NCI-H128 (cell line): ENCODE measurements at regions not wholly inside any gene's neighbourhood (a gene's known extent, or its start where the extent isn't known, plus 50 kb on each side); places are given as distances from the start of the nearest gene placed in this dataset.

Experiments
- DNase-seq: peaks from one replicate; lab custom pipeline; 2025; ENCODE audit not compliant: unreplicated experiment; lab: John Stamatoyannopoulos, UW

DNA sequence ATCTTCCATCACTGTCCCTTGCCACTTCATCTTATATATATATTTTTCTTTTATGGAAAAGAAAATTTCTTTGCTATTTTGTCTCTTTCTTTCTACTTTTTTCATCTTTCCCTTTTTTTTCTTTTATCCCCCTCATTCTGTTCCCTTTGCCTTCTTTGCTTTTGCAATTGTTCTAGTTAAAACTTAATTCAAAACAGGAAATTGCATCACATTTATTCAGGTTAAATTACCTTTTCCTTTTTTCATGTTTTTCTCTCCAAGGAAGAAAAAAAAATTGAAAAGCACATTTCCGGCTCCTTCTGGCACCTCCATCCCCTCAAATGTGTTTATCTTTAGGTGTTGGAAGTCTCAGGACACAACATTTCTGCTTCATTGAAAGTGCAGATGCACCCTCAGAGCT lies 176.9 kb downstream of the FGF1 start:
- no peak for DNase-seq

DNA sequence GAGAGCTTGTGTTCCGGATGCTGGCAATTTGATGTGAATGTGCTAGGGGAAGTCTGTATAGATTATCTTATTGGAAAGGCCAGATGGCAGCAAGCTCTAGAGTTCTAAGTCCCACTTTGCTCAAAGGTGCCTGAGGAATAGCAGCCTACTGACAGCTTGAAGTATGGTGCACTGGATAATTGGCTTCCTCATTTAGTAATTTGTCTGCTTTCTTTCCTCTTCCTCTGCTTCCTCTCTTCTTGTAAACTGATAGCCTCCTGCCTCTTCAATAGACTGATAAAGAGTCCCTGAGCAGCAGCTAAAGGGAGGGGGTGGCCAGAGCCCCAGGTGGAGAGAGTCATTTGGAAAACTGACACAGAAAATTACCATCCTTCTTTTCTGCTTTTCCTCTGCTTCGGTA lies 177.3 kb downstream of the FGF1 start:
- DNase-seq: no peak

DNA sequence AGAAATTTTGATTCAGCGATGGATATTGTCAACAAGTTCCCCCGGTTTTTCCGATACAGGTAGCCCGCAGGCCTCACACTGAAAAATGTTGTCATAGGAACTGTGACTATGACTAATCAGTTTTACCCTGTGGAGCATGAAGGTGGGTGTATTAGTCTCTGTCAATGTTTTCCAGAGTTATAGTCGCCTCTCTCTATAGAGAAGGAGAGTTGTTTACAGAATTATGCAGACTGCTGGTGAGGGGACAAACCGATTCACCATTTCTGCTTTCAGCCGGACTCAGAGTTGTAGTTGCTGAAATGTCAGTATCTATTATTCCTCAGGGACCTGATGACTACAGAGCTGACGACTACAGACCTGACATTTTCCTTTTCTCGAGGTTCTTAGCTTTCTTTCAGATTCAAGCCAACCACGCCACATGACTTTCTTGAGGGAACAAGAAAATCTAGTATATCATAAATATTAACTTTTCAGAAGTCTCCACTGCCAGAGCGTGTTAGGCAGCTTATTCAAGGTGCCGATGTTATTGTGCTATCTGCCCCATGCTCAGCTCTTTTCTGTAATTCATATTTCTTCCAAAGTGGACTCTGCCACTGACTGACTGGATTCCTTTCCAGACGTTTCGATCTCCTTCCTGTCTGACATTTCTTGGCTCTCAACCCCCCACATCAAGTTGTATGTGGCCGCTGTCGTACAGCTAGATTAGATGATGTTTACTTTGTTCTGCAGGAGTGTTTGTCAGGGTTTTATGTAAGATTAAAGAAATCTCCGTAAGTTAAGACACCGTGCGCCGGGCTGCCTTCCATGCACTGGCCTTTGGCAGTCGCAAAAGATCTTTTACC lies 178.1 kb downstream of the FGF1 start:
- no peak for DNase-seq

DNA sequence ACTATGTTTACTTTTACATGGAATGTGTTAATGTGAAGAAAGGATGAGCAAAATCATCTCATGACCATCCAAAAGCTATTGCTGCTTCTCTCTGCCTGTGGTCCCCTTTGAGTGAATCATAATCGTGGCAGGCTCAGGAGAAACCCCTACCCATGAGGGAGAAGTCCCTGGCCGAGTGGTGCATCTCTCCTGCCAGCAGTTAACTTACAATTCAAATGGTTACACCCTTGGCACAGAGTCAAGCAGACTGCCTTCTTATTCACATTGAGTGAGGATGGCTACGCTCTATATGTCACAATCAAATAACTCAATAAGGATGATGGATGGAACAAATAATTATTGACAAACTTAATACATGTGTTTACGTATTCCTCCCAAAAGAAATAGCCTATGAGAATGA lies 179.1 kb downstream of the FGF1 start:
- no peak for DNase-seq

DNA sequence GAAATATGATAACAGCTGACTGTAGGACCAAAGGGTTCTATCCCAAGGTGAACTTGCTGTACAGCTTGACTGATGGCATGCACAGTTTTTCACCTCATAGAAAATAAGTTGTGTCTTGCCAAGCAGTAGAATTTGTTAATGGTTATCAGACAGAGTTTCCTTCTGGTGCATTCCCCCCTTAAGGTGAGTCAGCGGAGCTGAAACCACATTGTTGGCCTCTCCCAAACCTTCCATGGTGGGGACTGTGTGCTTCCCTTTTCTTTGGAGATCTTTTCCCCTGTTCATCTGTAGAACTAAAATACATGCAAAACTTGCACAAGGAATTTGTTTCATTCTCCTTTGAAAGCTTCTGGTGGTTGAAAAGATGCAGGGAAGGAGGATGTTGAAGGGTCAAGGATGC lies 179.8 kb downstream of the FGF1 start:
- no peak for DNase-seq

DNA sequence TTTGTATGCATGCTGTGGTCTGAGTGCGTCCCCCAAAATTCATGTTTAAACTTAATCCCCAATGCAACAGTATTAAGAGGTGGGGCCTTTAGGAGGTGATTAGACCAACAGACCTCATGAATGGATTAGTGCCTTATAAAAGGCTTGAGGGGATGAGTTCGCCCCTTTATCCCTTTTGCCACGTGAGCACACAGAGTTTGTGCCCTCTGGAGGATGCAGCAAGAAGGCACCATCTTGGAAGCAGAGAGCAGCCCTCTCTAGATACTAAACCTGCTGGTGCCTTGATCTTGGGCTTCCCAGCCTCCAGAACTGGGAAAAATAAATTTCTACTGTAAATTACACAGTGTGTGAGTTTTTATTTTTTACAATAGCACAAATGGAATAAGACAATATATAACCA lies 177.1 kb upstream of the SPRY4 start:
- DNase-seq: no peak

DNA sequence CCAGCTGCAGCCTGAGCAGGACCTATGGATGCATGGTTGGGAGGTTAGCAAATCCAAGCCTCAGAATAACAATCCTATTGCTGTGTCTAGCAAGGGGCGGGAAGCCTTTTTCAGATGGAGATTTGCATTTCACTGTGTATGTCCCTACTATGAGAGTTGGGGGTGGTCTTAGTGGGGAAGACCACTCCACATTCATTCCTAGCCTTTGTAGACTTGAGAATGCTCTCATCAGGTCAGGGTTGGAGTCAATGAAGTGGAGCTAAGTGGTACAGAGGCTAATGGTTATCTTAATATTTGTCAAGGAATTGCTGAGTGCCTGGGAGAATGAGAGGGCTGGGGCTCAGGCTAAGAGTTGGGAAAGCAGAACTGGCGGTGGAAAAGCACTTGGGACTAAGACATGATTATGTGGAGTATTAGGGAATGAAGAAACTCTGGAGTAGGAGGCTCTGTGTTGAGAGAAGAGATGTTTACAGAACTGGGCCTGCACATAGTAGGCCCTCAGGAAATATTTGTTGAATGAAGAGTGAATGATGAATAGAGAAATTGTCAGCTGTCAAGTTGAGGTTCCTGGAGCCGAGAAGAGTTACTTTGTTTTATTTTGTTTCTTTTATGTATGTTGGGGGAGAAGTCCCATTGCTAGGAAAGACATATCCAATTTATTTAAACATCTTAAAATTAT lies 175.5 kb upstream of the SPRY4 start:
- DNase-seq: no peak

DNA sequence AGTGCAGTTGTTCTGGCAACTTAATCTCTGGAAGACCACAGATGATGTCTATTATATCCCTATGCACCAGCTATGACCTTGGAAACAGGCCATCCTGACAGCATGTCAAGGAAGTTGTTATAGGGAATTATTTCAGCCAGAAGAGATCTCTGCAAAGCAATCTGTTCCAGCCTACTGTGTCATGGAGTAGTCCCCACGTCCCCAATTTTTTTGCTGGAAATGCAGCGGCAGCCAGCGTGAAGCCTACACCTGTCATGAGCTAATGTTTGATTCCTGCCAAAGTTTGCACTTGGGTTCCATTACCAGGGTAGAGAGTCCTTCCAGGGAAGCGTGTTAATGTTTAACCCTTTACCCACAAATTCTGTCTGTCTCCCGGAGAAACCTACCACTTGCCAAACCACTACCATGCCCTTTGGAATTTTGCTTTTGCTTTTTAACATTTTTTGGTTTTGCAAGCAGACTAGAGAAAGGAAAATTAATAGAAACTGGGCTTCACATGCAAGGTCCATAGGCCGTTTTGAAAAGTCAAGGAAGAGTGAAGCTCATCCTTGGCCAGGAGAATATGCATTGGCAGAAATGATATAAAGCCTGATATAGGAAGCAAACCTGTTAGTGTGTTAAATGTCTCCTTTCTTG lies 174.9 kb upstream of the SPRY4 start:
- DNase-seq: no peak

DNA sequence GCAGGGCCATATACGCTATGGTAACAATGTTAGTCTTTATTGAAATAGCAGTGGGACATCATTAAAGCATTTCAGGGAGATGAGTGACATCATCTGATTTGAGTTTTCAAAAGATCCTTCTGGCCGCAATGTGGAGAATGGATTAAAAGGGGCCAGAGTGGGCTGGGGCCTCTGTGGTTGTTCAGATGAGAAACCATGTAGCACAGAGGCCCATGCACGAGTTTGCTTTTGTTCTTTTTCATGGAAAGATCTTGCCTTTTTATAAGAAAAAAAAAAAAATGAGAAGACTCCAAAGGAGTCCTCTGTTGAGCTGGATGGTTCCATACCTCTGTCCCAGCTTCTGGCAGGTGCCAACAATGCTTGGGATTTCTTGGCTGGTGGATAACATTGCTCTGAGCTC lies 173.5 kb upstream of the SPRY4 start:
- no peak for DNase-seq

DNA sequence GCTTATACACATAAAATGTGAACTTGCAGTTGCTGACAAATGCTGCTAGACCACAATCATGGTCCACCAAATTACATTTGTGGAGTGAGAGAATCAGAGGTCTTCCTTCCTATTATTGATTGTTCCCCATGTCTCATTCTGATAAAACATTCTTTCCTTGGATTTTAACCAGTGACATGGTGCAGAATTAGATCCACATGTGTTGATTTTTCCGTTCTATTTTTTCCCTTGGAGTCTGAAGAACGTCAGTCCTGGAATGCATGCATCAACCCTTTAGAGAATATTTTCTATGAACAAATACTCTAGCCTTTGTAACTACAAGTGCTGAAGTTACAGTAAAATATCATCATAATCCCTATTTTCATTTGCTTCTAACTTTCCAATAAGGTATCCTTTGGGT lies 170.7 kb upstream of the SPRY4 start:
- no peak for DNase-seq

DNA sequence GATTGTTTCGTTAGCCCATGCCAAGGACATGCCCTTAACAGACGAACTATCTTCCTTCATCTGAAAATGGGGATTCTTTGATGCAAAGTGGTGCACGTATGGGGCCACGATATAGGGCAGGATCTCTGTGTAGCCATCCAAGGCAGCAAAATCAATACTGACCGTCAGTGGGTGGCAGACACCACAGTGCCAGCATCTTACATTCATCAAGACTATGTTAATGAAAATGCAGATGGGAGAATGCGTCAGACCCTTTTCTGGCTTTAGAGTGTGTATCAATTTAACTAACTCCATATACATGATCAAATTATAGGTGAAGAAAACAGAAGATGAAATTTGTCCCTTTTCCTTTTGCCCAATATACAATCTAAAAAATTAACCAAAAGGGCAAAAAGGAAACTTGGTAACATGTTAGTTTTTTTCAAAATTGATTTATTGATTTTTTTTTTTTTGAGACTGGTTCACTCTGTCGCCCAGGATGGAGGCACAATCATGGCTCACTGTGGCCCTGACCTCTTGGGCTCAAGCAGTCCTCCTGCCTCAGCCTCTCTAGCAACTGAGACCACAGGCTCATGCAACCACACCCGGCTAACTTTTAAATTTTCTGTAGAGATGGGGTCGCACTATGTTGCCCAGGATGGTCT lies 169.2 kb upstream of the SPRY4 start:
- DNase-seq: no peak

DNA sequence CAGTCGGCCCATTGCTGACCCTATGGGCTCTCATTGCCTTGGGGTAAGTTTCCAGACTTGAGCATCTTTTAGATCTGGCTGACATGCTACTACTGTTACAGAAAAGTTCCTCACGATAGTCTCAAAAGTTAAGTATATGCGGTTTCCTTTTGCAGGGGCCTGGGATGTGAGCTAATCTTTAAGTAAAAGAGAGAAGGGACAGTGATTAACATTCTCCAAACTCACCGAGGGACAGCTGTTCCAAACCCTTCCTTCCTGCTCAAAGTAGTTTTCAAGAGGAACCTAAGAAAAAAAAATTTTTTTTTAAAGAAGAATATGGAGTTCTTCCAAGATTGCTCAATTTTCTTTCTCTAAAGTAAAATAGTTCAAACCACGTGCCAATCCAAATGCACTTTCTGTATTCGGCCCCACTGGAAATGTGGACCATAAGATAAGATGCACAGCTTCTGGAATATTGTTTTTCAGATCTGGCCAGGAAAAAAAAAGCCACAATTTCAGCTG lies 168.0 kb upstream of the SPRY4 start:
- DNase-seq: no peak

DNA sequence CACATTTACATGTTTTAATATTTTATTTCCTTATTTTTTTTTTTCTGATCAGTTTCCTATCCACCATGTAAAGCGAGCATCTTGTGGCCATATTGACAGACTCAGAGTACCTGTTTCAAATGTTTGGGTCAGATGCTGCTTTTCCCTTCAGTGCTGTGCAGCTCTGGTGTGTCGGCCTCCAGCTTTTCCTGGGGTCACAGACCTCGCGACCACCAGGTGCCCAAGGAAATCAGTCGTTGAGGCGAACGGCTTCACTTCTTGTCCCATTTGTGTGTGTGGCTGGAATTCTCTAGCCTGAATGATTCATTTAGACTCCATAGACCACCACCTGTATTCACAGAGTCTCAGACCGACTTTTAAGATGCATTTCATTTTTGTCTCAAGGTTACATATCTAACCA lies 166.9 kb upstream of the SPRY4 start:
- DNase-seq: no peak

DNA sequence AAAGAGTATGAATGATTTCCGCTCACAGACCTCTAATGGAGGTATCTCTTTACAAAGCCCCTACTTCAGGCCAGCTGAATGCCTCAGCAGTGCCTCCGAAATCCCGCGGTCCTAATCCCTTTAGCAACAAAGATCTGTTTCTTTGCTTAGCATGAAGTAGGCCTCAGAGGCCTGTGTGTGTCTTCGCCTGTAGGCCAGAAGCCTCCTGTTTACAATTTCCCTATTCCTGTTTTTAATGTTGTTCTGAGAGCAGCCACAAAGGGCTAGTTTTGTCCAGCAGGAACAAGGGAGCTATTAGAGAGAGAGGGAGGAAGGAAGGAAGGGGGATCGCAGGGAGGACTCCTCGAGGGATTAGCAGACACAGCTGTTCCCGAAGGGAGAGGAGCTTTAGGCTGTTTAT lies 166.4 kb upstream of the SPRY4 start:
- DNase-seq: peak; percentile 1

DNA sequence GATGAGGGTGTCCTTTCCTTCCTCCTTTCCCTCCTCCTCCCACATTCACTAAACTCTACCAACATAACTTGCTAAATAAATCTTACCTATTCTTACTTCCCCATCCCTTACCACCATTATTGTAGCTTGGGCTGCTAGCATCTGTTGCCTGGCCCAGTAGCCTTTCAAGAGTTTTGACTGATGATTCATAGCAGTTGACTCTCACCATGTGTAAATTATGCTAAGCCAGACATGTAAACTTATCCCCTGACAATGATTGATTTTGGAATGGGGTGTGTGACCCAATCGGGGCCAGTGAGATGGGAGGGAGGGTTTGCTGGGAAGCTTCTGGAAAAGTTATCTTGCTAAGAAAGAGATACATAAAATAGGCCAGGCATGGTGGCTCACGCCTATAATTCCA lies 161.8 kb upstream of the SPRY4 start:
- no peak for DNase-seq

DNA sequence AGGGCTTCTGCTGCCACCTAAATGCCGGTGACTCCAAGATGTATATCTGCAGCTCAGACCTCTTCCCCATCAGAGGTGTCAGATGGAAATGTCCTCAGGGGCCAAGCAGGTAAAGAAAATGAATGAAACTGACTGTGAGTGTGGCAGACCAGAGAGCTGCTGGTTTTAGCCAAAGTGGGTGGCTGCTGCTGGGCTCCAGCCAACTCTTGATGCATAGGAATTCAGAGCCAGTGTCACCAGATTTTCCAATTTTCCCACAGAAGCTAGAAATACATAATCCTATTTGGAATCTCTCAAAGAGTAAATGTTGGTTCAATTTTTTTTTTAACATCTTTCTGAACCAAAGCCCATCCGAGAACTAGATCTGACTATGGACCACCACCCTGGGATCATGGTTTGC lies 161.2 kb upstream of the SPRY4 start:
- no peak for DNase-seq

DNA sequence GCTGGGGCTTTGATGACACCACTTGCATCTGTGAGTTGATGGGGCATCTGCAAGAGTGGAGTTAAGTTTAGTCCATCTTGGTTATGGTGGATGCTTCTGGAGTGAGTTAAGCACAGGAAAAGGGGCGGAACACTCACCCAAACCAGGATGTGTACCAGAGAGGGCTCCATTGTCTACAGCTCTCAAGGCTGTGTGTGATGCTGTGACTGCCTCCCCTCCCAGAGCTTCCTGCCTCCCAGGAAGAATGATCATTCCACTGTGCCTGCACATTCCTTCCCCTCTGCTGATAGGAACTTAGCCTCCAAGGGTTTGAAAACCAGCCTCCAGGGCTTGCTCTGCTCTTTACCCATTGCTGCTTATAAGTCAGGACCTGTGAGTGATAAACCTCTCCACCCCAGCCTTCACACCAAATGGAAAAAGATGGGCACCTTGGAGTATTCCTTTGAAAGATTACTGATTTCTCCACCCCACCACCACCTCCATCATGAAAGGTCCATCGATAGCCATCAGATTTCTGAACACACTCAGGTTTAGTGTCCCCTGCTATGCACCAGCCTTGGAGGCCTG lies 160.1 kb upstream of the SPRY4 start:
- DNase-seq: no peak

DNA sequence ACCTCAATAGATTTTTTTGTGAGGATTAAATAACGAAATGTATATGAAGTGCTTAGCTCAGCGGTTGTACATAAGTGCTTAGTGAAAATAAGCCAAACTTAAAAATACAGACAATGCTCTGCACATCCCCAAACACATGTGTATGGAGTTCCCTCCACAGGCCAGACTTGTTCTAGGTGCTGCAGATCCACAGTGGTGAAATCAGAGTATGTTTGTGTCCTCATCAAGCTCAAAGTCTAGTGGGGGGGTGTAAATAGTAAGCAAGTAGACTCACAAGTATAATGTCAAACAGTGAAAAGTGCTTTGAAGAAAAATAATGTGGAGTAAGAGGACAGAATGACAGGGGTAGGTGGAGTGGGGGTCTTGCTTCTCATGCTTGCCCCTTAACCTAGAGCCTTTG lies 157.4 kb upstream of the SPRY4 start:
- no peak for DNase-seq

DNA sequence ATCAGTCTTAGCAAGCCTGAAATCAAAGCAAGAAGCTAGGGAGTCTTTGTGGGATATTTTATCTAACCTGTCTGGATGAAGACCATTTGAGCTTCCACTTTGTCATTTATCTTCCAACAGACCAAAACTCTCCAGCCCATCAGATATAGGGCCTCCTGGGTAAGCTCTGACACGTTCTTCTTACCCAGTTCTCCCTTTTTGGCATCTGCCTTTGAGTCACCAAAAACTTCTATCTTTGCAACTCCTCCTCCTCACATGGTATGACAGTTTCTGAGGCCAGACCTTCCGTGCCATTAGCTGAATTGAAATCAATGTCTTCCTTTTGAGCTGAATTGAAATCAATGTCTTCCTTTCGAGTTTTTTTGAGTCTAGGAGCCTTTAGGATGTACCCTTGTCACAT lies 156.6 kb upstream of the SPRY4 start:
- no peak for DNase-seq

DNA sequence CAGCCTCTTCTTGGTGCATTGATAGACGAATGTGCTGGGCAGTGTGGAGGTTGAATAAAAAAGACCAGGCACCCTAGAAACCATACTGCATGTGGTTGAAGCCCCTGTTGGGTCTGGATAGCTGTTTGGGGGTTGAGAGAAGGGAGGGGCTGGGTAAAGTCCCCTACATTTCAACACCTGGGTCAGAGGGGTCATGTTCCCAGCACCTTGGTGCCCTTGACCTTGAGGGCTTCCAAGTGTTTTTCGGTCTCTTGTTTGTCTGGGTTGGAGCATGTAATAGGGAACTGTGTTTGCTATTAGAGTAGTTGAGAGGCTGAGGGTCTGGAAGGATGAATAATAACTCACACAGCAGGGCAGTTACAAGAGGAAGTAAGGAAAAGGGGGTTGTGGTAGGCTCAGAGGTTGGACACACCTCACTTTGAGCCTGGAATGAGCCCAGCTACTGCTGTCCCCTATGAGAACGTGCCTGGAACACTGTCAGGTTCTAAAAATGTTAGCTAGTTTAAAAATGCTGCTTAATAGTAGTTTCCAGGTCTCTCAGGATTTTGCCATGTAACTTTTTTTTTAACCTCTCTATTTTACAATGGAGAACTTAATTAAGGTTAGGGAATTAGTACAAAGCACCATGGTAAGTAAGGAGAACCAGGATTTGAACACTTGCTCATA lies 155.2 kb upstream of the SPRY4 start:
- DNase-seq: no peak

DNA sequence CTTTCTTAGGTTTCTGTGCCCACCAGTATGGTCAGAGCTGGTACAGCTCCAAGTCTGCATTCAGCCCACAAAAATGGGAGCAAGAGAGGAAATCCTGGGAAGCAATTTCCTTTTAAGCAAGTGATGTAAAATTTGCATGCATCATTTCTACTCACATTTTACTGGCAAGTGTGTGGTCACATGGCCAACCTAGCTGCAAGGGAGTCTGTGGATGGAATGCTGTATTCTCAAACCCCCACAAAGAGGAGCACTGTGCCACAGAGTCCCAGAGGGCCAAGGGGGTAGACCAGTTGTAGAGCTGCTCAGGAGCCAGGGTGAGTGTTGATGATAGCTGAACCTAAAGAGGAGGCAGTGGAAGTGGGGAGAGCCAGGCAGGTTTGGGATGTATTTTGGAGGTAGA lies 154.3 kb upstream of the SPRY4 start:
- no peak for DNase-seq
